Frontal cortex (tissue), 3 donors: ENCODE measurements at regions not wholly inside any gene's neighbourhood (a gene's known extent, or its start where the extent isn't known, plus 50 kb on each side); places are given as distances from the start of the nearest gene placed in this dataset.
"Not testable (repeated sequence)": the region's sequence is repeated elsewhere in the genome, so short reads cannot be mapped to it uniquely, and the experiment has no call there.

ENCODE experiments used
- DNase-seq, 2 donors: peaks; one replicate each; pipeline ENCODE4 v3.0.0; 2012; ENCODE audit warnings: low spot score in 2 of 2
- FAIRE-seq: peaks from 2 replicates; lab custom pipeline; 2012; peaks lifted over from hg19 to GRCh38; lab: Jason Lieb, UNC
- donor health status: control.
- donor health status: control.
- donor health status: control.

GRCh38 chr13:55893540-55893939 is 1247.2 kb upstream of the PRR20A start:
- FAIRE-seq (no peak), DNase-seq (no peak)

DNA sequence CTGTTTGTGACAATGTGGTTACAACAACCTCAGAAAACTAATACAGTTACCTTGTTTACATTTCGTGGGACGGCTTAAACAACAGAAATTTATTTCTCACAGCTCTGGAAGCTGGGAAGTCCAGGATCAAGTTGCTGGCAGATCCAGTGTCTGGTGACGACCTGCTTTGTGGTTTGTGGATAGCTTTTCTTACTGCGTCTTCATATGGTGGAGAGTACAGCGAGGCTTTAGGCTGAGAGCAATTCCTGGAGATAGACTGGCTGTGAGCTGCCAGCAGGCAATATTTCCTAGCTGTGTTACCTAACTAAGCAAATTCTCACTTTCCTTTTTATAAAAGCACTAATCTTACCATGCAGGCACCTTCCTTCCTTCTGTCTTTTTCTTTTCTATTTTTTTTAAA is 1203.5 kb upstream of the PRR20A start:
- no peak for DNase-seq
- FAIRE-seq = no peak

DNA sequence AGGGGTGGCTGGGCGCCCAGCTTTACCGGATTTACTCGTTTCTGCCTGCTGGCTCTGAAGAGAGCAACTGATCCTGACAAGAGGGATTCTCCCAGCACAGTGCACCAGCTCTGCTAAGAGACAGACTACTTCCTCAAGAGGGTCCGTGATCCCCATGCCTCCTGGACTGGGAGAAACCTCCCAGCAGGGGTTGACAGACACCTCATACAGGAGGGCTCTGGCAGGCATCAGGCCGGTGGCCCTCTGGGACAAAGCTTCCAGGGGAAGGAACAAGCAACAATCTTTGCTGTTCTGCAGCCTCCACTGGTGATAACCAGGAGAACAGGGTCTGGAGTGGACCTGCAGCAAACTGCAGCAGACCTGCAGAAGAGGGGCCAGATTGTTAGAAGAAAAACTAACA is 1192.5 kb upstream of the PRR20A start:
- FAIRE-seq (no peak), DNase-seq (no peak)

DNA sequence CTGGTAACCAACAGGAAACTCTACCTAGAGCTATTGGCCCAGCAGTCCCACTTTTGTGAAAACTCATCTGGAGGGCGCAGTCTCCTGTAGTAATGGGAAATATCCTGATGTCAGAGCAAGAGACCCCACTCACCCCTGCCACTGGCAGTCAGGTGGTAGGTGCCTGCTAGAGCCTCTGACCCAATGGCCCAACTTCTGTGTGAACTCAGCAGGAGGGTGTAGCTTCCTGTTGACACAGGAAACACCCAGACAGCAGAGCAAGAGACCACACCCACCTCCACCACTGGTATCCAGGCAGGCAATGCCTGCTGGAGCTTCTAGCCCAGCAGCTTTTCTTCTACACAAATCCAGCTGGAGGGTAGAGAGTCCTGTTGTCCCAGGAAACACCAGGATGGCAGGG is 1176.8 kb upstream of the PRR20A start:
- no peak for FAIRE-seq

GRCh38 chr13:55967055-55967454 is 1173.7 kb upstream of the PRR20A start:
- FAIRE-seq (no peak), DNase-seq (no peak)

More for the DNA sequence above, 1176.8 kb upstream of the PRR20A start:
- no peak for DNase-seq

DNA sequence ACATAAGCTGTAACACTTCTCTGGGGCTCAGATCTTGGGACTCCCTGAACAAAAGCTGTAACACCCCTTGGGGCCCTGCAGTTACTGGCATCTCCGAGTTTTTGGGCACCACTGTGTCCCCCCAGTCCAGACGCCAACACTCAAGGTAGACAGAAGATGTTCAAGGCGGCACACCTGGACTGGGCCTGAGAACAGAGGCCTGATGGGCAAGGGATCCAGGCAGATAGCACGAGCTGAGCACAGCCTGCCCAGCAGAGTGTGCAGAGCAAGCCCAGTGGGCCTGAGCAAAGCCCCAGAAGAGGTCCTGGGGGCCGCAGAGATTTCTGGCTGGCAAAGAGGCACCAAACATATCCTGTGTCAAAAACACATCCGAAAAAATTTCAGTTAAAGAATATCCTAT is 1163.3 kb upstream of the PRR20A start:
- FAIRE-seq = no peak
- no peak for DNase-seq

- no peak for FAIRE-seq
- no peak for DNase-seq
These were observed 1159.3 kb upstream of the PRR20A start for GRCh38 chr13:55981381-55981780.

DNA sequence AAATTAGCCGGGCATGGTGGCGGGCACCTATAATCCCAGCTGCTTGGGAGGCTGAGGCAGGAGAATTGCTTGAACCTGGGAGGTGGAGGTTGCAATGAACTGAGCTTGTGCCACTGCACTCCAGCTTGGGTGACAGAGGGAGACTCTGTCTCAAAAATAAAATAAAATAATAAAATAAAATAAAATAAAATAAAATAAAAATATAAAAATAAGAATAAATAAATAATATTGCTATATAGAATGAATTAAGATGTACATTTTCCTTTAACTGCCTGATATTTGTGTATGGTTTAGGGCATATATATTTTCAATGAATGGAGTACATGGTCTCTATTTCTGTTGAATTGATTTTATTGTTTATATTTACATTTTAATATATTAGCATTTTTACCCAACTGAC is 1156.7 kb upstream of the PRR20A start:
- not testable (repeated sequence) for DNase-seq
- peak; percentile 40 for FAIRE-seq

DNA sequence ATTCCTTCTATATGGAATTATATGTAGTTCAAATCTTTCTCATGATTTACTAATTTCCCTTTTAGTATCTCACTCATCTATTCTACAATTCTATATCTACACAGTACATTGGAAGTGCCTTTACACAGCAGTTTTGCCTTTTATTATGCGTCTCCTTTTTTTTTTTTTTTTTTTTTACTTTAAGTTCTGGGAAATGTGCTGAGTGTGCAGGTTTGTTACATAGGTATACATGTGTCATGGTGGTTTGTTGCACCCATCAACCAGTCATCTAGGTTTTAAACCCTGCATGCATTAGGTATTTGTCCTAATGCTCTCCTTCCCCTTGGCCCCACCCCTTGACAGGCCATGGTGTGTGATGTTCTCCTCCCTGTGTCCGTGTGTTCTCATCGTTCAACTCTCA is 1150.1 kb upstream of the PRR20A start:
- DNase-seq = no peak
- FAIRE-seq = no peak

DNA sequence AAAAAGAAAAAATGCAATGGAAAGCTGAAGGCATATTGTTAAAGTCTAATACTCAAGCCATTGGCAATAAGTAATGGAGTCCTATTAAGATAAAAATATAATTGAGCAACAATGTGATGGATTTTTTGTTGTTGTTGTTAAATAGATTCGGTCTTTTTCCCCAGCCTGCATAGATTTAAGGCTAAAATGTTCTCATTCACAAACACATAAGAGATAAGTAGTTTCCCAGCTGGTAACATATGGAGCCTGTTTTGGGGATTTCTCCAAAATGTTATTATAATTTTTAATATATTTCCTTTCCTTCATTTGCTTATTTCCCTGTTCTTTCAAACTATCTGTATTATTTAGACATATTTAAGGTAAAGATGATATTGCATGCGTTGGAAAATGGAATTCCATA is 1149.1 kb upstream of the PRR20A start:
- DNase-seq (no peak), FAIRE-seq (no peak)

GRCh38 chr13:55992145-55992544 is 1148.6 kb upstream of the PRR20A start:
- FAIRE-seq = no peak
- no peak for DNase-seq

DNA sequence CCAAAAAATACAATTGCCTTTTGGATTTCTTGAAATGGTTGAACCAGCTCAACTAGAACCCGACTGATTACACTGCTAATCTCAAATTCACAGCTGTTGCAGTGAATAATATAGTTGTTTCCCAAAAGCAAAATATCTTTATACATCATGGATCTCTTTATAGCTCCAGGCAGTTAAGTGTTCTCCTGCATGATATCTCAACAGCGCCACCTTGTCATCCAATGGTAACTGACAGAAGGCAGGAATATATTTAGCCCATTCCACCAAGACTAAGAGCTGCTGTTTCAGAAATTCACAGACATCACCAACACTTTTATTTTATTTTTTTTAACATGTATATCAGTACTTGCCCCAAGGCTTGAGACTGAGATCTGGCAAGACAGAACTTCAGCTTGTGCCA is 1141.0 kb upstream of the PRR20A start:
- DNase-seq = no peak
- FAIRE-seq = no peak

- no peak for FAIRE-seq
- DNase-seq = no peak
These were observed 1131.3 kb upstream of the PRR20A start for GRCh38 chr13:56009418-56009817.

DNA sequence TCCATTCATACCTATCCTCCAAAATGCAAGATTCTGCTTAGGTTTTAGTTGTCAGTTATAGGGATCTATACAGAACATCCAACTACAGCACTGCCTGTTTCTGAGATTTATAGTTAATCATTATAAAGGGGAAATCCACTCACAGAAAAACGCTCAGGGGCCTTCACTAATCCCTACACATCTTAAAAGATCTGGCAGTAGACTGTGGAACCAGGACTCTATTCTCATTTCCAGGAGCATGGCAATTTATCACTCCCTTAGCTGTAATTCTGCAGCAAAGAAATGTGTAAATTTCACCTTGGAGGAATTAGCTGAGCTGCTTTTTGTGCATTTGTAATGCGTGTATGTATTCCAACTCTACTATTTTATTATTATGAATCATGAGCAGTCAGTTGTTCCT is 1128.1 kb upstream of the PRR20A start:
- FAIRE-seq (no peak), DNase-seq (no peak)

- FAIRE-seq (no peak), DNase-seq (no peak)
These were observed 1124.8 kb upstream of the PRR20A start for GRCh38 chr13:56015919-56016318.

GRCh38 chr13:56019606-56020005 is 1121.1 kb upstream of the PRR20A start:
- FAIRE-seq (no peak), DNase-seq (no peak)

DNA sequence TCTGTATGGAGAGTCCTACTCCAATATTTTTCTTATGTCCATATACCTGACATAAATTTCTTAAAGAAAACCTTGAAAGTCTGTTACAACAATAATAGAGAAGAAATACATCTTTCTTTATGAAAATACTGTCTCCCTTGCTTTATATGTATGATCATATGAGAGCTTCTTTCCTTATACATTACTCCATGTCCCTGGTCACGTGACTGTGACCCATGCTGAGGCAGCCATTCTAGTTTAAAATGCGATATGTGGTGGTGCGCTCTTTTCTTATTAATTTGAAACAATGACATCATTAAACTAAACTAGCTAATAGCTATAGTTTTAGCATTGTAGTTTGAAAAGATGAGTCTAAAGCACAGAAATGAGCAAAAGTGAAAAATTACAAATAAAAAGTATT is 1120.3 kb upstream of the PRR20A start:
- FAIRE-seq (no peak), DNase-seq (no peak)

GRCh38 chr13:56039992-56040391 is 1100.7 kb upstream of the PRR20A start:
- FAIRE-seq (no peak), DNase-seq (no peak)

DNA sequence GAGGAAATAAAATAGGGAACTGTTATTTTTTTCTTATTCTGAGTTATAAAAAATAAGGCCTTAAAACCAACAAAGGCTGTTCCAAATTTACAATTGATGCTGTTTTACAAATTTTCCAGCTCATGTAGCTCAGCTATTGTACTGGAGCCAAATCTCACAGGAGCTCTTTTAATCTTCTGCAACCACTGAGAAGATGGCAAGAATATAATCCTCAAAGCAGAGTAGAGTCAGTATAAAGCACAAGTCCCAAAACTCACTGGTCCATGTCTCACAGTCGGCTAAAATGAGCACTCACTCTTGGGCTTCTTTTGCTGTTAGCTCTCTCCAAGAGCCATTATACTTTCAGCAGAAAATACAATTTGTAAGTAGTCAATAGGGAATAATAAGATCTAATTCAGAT is 1074.4 kb upstream of the PRR20A start:
- FAIRE-seq = no peak
- no peak for DNase-seq

DNA sequence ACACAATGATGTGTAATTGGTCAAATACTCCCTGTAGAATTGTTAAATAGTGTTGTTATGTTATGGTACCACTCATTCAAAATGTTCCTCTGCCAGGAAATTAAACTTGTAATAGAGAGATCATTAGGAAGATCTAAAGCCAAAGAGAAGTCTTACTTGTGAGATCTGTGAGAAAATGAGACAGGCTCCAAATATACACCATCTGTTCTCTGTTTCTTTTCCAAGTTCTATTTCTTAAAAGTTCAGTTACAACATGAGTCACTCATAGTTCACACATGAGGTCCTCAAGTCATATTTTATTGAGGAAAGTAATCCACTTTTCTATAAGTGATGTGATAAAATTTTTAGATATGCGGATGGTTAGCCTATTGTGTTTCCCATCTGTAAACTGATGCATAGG is 1038.1 kb upstream of the PRR20A start:
- no peak for FAIRE-seq
- DNase-seq = peak in 1 of 2 donors; percentile 4

DNA sequence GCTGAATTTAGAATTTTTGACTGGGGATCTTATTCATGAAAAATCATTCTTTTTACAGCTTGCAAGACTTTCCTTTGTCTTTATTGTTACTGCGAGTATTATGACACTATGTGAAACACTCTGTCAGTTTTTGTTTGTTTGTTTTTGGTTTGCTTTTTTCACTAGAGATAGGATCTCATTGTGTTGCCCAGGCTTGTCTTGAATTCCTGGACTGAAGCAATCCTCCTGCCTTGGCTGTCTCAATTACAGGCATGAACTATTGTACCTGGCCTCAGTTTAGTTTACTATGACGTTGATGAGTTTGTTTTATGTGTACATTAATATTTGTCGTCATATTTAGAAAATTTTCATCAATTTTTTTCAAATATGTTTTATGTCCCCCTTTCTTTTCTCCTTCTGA is 1030.0 kb upstream of the PRR20A start:
- FAIRE-seq (peak; percentile 75), DNase-seq (no peak)

DNA sequence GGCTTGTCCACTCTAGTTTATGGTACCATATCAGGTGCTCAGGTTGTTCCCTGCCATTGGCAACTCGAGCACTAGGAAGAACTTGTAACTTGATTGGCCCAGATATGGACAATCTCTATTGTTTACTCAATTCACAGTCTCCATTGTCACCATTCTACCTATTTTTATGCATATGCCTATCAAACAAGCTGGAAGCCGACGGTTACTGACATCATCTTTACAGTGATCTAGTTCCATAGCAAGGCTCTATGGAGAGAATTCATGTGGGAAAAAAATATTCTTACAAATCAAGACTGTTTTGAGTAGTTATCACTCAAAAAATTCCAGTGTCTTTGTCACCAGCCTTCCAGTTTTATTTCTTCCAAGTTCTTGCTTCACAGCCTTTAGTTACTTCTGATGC is 1006.2 kb upstream of the PRR20A start:
- FAIRE-seq (no peak), DNase-seq (no peak)

- DNase-seq (no peak), FAIRE-seq (no peak)
These were observed 973.9 kb upstream of the PRR20A start for GRCh38 chr13:56166864-56167263.
